GM12878 (cell line): ENCODE measurements at regions not wholly inside any gene's neighbourhood (a gene's known extent, or its start where the extent isn't known, plus 50 kb on each side); places are given as distances from the start of the nearest gene placed in this dataset.
A peak's percentile ranks its signal among the peaks of the same experiment; 100 is the strongest.

Source experiments
- ATAC-seq: fragments of 200-7000 bp; cut with Tn5 transposase; 3 replicates; pipeline ENCODE4 v1.9.1; 2020; ENCODE audit warnings: mild to moderate bottlenecking, moderate library complexity
- BruUV-seq: library from RNA; stranded (reverse); fragments of 400-500 nt; replicated peaks from 2 replicates; lab custom pipeline; 2021; lab: Mats Ljungman, UMichigan
- CTCF ChIA-PET: fragments of 300-600 bp; sonication (Branson Sonifier 250); formaldehyde crosslinking; extraction: SDS; loops from one replicate; lab custom pipeline; 2021; ENCODE audit warnings: inconsistent platforms; lab: Yijun Ruan, JAX
- POLR2A ChIA-PET: fragments of 350-600 bp; formaldehyde crosslinking; extraction: SDS; loops from one replicate; lab custom pipeline; 2021; ENCODE audit warnings: inconsistent platforms; lab: Charles Lee
- RAD21 ChIA-PET: fragments of 300-600 bp; sonication (Branson Sonifier 250); formaldehyde crosslinking; loops from one replicate; lab custom pipeline; 2023; ENCODE audit warnings: antibody characterized with exemption; ENCODE audit not compliant: unreplicated experiment; lab: Charles Lee
- SMC1A ChIA-PET: fragments of 300-600 bp; sonication (Branson Sonifier 250); formaldehyde crosslinking; loops from one replicate; lab custom pipeline; 2023; ENCODE audit not compliant: unreplicated experiment, uncharacterized antibody; lab: Charles Lee
- DNase-seq: peaks from one replicate; pipeline ENCODE4 v3.0.0-alpha.2; 2011; ENCODE audit warnings: low read depth, low spot score
- FAIRE-seq: peaks from 3 replicates; lab custom pipeline; 2011; peaks lifted over from hg19 to GRCh38; lab: Jason Lieb, UNC
- H2AFZ ChIP-seq: 2 replicates; pipeline ENCODE4 v1.6.0; 2011; ENCODE audit warnings: low read depth, low read length, control low read depth; ENCODE audit not compliant: control insufficient read depth
- H3K27ac ChIP-seq: 2 replicates; pipeline ENCODE4 v1.5.1; 2011; ENCODE audit warnings: control low read depth; ENCODE audit not compliant: control insufficient read depth, insufficient read depth
- H3K27me3 ChIP-seq, 2 experiments: replicated peaks in 1 of 2; 2 replicates each; pipeline versions ENCODE4 v1.6.0 to v1.6.1; 2011; ENCODE audit warnings: low read length in 1 of 2; ENCODE audit not compliant: control insufficient read depth in 2 of 2, insufficient read depth in 2 of 2
- H3K36me3 ChIP-seq, 2 experiments: 2 replicates each; pipeline ENCODE4 v1.5.1; 2011; ENCODE audit warnings: low read length in 1 of 2; ENCODE audit not compliant: control insufficient read depth in 2 of 2, insufficient read depth in 2 of 2
- H3K4me1 ChIP-seq: 2 replicates; pipeline ENCODE4 v1.6.1; 2011; ENCODE audit warnings: mild to moderate bottlenecking, low read length, moderate library complexity, mixed read lengths; ENCODE audit not compliant: control insufficient read depth, insufficient read depth
- H3K4me2 ChIP-seq: 2 replicates; pipeline ENCODE4 v1.6.0; 2011; ENCODE audit warnings: control low read depth; ENCODE audit not compliant: control insufficient read depth, insufficient read depth
- H3K4me3 ChIP-seq: fragments of 200-600 bp; sonication (generic); 2 replicates; pipeline ENCODE4 v1.5.1; 2016
- H3K79me2 ChIP-seq: 2 replicates; pipeline ENCODE4 v1.6.0; 2011; ENCODE audit warnings: low read length; ENCODE audit not compliant: control insufficient read depth, insufficient read depth
- H3K9ac ChIP-seq: 2 replicates; pipeline ENCODE4 v1.8.0; 2011; ENCODE audit warnings: low read length, control low read depth, mixed read lengths; ENCODE audit not compliant: control insufficient read depth, insufficient read depth
- H3K9me3 ChIP-seq: replicated peaks from 3 replicates; pipeline ENCODE4 v1.5.1; 2011; ENCODE audit warnings: mild to moderate bottlenecking, low read length; ENCODE audit not compliant: control insufficient read depth, insufficient read depth
- H4K20me1 ChIP-seq: 2 replicates; pipeline ENCODE4 v1.6.0; 2011; ENCODE audit not compliant: control insufficient read depth, insufficient read depth
- ASH2L ChIP-seq: fragments of 300-600, 200-600 bp; sonication (generic); IDR thresholded peaks from 2 replicates; pipeline ENCODE4 v1.6.1; 2017; ENCODE audit warnings: low read depth, mild to moderate bottlenecking, borderline replicate concordance
- CBFB ChIP-seq: IDR thresholded peaks from 2 replicates; pipeline ENCODE4 v1.6.1; 2016; ENCODE audit warnings: antibody characterized with exemption, low read depth
- CBX5 ChIP-seq: sonication (generic); IDR thresholded peaks from 2 replicates; pipeline ENCODE4 v1.6.1; 2016; ENCODE audit warnings: low read depth, moderate library complexity, mild to moderate bottlenecking, inconsistent platforms
- CTCF ChIP-seq, 3 experiments: IDR thresholded peaks in 2 of 3; conservative IDR thresholded peaks in 1 of 3; 2 replicates each; pipeline ENCODE4 v1.5.1; 2011; ENCODE audit warnings: low read depth in 3 of 3, low read length in 3 of 3, mild to moderate bottlenecking in 3 of 3, control low read depth in 2 of 3, moderate library complexity in 2 of 3, inconsistent platforms in 1 of 3, mixed read lengths in 1 of 3; ENCODE audit not compliant: control insufficient read depth in 2 of 3, insufficient read depth in 1 of 3; ENCODE audit errors: extremely low read depth in 1 of 3
- E2F4 ChIP-seq: IDR thresholded peaks from 2 replicates; pipeline ENCODE4 v1.6.1; 2012; ENCODE audit warnings: low read depth, low read length, improper control_type of control experiment
- E2F8 ChIP-seq: fragments of 450-650 bp; IDR thresholded peaks from 2 replicates; pipeline ENCODE4 v1.6.1; 2018; ENCODE audit warnings: mild to moderate bottlenecking, low read depth, moderate library complexity; ENCODE audit not compliant: partially characterized antibody
- ELK1 ChIP-seq: IDR thresholded peaks from 2 replicates; pipeline ENCODE4 v1.6.1; 2012; ENCODE audit warnings: low read depth, low read length, improper control_type of control experiment
- ETV6 ChIP-seq, 2 experiments: fragments of 450-650 bp in 1 of 2; IDR thresholded peaks in 1 of 2; conservative IDR thresholded peaks in 1 of 2; 2 replicates each; pipeline ENCODE4 v1.6.1; 2014; ENCODE audit warnings: antibody characterized with exemption in 1 of 2, borderline replicate concordance in 1 of 2, low read depth in 1 of 2, mild to moderate bottlenecking in 1 of 2, moderate library complexity in 1 of 2
- JUNB ChIP-seq: IDR thresholded peaks from 2 replicates; pipeline ENCODE4 v1.6.1; 2016; ENCODE audit warnings: antibody characterized with exemption, mild to moderate bottlenecking
- MTA3 ChIP-seq: IDR thresholded peaks from 2 replicates; pipeline ENCODE4 v1.6.1; 2012; ENCODE audit warnings: low read length, inconsistent platforms, borderline replicate concordance
- MYB ChIP-seq: fragments of 150-350 bp; IDR thresholded peaks from 2 replicates; pipeline ENCODE4 v1.6.1; 2014; ENCODE audit warnings: mild to moderate bottlenecking, low read depth, low read length, borderline replicate concordance
- SUPT20H ChIP-seq: IDR thresholded peaks from 2 replicates; pipeline ENCODE4 v1.6.1; 2011; ENCODE audit warnings: low read depth, mild to moderate bottlenecking, low read length, moderate library complexity, borderline replicate concordance; ENCODE audit not compliant: control insufficient read depth
- TCF3 ChIP-seq: IDR thresholded peaks from 2 replicates; pipeline ENCODE4 v1.6.1; 2012; ENCODE audit warnings: low read depth, mild to moderate bottlenecking, low read length, borderline replicate concordance; ENCODE audit not compliant: insufficient read depth
- TCF7 ChIP-seq: IDR thresholded peaks from 2 replicates; pipeline ENCODE4 v1.6.1; 2014; ENCODE audit warnings: antibody characterized with exemption, borderline replicate concordance
- WGBS: methylation state at CpG from one replicate; pipeline ENCODE4 v1.1.6; 2016; ENCODE audit warnings: low lambda C conversion rate; ENCODE audit not compliant: insufficient replicate concordance, insufficient coverage; ENCODE audit errors: missing lambda C conversion rate; 5-methylcytosine and 5-hydroxymethylcytosine counted together
- in situ Hi-C: fragments of 300-500 bp; cut with MboI; formaldehyde crosslinking; loops from 9 replicates; pipeline ENCODE4 v1.14.3; 2018; ENCODE audit warnings: mixed read lengths
- intact Hi-C: fragments of 100-400 bp; cut with micrococcal nuclease; formaldehyde crosslinking; loops from one replicate; pipeline ENCODE4 v1.14.2; 2022; ENCODE audit not compliant: unreplicated experiment

GRCh38 chr11:35071722-35072121 is 67.2 kb upstream of the CD44 start (continued):
- no peak for TF ChIP-seq CBFB

GRCh38 chr11:35073691-35074419 is 65.1 kb upstream of the CD44 start:
- DNase-seq (no peak), ATAC-seq (no peak; the same call in 2 of the 3 replicates), FAIRE-seq (no peak)
- H3K9me3 ChIP-seq: peaks cover 21% of the 10 kb centered on the region
- no peaks in the 10 kb centered on the region for H3K79me2 ChIP-seq
- no peak overlapping the region for H3K4me3 ChIP-seq
- no peak overlapping the region for H3K27ac ChIP-seq
- no peaks in the 10 kb centered on the region for H3K27me3 ChIP-seq
- no peak overlapping the region for H3K4me2 ChIP-seq
- peaks cover 25% of the 10 kb centered on the region for H3K4me1 ChIP-seq
- intact Hi-C loops (no loop called here), in situ Hi-C loops (no loop called here)
- ChIA-PET SMC1A (interaction anchor here (0.9 to 1.6 kb wide), 5 partner anchors 14 to 62 kb away, joined by 3 to 5 read pairs (median 4); no protein-coding TSS in a partner anchor), RAD21 (interaction anchor here (0.9 kb wide), 1 partner anchor 147 kb away, joined by 3 read pairs; no protein-coding TSS in a partner anchor), CTCF (interaction anchor here (1.2 kb wide), 1 partner anchor 164 kb away, joined by 3 read pairs; no protein-coding TSS in a partner anchor), POLR2A (no interaction called here)
- H3K36me3 ChIP-seq: no peaks in the 10 kb centered on the region
- H2AFZ ChIP-seq: no peak overlapping the region
- H3K9ac ChIP-seq: no peak overlapping the region
- BruUV-seq: no TSS peak
- WGBS: 46% methylated on average over 2 of the region's 2 CpGs
- H4K20me1 ChIP-seq: no peaks in the 10 kb centered on the region
- no peak for TF ChIP-seq MTA3
- no peak for TF ChIP-seq TCF3
- TF ChIP-seq ASH2L: no peak
- no peak for TF ChIP-seq E2F4
- no peak for TF ChIP-seq TCF7
- TF ChIP-seq E2F8: no peak
- peak; percentile 31 for TF ChIP-seq JUNB
- TF ChIP-seq CTCF (IDR thresholded peaks at IDR 0.05 in 2 of 3, conservative IDR thresholded peaks at IDR 0.05 in 1 of 3; ENCODE audit: control insufficient read depth in 2 of 3, extremely low read depth in 1 of 3, insufficient read depth in 1 of 3, low read depth in 3 of 3, low read length in 3 of 3): no peak
- TF ChIP-seq CBX5: peak; percentile 50; the same call in 1 of the 2 replicates
- no peak for TF ChIP-seq ELK1
- TF ChIP-seq ETV6 (conservative IDR thresholded peaks at IDR 0.05 in 1 of 2, IDR thresholded peaks at IDR 0.05 in 1 of 2; ENCODE audit: borderline replicate concordance in 1 of 2, low read depth in 1 of 2): peak in 1 of 2 experiments; percentile 42; a peak in 1 of 4 replicates
- TF ChIP-seq MYB: no peak
- TF ChIP-seq SUPT20H: no peak
